Prostate gland (tissue), 2 donors: ENCODE measurements at regions not wholly inside any gene's neighbourhood (a gene's known extent, or its start where the extent isn't known, plus 50 kb on each side); places are given as distances from the start of the nearest gene placed in this dataset.

Experiments
- POLR2A ChIP-seq: fragments of 450-650 bp; IDR thresholded peaks from one replicate; pipeline ENCODE4 v1.6.1; 2016; ENCODE audit warnings: antibody characterized with exemption, mild to moderate bottlenecking
- TF ChIP-seq, protein P1 (sequence below), 4 experiments: fragments of 200-600 bp in 2 of 4; fragments of 450-650 bp in 2 of 4; sonication (generic) in 2 of 4; IDR thresholded peaks; 1 replicate in 3 of 4; 2 replicates in 1 of 4; pipeline ENCODE4 v1.5.1; 2016 to 2019; ENCODE audit warnings: antibody characterized with exemption in 4 of 4, mild to moderate bottlenecking in 2 of 4, moderate library complexity in 2 of 4

DNA sequence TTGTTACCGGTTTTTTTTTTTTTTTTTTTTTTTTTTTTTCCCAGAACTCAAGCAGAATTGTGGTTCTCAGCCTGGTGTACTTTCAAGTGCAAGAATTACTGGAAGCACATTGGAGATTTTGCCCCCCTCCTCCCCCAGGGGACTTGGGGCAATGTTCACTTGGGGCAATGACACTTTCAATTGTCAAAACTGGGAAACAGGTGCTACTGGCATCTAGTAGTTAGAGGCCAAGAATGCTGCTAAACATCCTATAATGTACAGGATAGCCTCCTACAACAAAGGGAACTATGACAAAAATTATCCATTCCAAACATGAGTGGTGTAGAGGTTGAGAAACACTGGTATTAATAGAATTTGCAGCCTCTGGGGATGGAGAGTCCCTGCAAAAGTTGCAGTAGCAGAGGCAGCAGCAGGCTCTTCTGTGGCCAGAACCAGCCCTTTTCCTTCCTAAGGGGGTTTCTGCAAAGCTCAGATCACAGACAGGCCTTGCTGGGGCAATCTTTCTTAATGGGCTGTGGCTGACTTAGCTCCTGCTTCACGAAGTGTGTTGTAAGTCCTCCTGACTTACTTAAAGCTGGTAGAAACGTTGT, 144.3 kb upstream of the MRPS22 start:
- TF ChIP-seq, protein P1, sequence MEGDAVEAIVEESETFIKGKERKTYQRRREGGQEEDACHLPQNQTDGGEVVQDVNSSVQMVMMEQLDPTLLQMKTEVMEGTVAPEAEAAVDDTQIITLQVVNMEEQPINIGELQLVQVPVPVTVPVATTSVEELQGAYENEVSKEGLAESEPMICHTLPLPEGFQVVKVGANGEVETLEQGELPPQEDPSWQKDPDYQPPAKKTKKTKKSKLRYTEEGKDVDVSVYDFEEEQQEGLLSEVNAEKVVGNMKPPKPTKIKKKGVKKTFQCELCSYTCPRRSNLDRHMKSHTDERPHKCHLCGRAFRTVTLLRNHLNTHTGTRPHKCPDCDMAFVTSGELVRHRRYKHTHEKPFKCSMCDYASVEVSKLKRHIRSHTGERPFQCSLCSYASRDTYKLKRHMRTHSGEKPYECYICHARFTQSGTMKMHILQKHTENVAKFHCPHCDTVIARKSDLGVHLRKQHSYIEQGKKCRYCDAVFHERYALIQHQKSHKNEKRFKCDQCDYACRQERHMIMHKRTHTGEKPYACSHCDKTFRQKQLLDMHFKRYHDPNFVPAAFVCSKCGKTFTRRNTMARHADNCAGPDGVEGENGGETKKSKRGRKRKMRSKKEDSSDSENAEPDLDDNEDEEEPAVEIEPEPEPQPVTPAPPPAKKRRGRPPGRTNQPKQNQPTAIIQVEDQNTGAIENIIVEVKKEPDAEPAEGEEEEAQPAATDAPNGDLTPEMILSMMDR (IDR thresholded peaks at IDR 0.05), result no peak
- TF ChIP-seq POLR2A, result no peak
